NCI-H2107 treated with DMSO at 0.1 percent for 48 hours (cell line): ENCODE measurements at regions not wholly inside any gene's neighbourhood (a gene's known extent, or its start where the extent isn't known, plus 50 kb on each side); places are given as distances from the start of the nearest gene placed in this dataset.
A peak's percentile ranks its signal among the peaks of the same experiment; 100 is the strongest.

Source experiments
- DNase-seq: peaks from one replicate; lab custom pipeline; 2025; ENCODE audit not compliant: unreplicated experiment; lab: John Stamatoyannopoulos, UW

GRCh38 chr14:86675059-86675458 lies 1145.1 kb downstream of the FLRT2 start:
- DNase-seq: no peak

DNA sequence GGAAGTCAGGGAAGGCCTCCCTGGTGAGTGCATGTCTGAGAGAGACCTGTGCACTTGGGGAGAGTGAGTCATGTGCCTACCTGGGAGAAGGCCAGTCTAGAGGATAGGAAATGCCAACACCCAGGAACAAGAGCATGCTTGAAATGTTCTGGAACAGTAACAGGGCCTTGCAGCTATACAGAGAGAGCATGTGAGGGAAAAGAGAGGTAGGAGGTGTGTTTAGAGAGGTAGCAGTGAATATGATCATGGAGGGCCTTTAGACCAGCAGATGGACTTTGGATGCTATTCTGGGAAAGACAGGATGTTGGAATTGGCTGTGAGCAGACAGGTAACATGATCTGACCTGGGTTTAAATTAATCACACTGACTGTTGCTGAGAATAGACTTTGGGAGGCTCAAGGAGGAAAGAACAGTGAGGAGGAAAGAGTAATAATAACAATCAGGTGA lies 1143.6 kb downstream of the FLRT2 start:
- DNase-seq: no peak

GRCh38 chr14:86672080-86672479 lies 1142.1 kb downstream of the FLRT2 start:
- DNase-seq: no peak

GRCh38 chr14:86665975-86666374 lies 1136.0 kb downstream of the FLRT2 start:
- DNase-seq: no peak

DNA sequence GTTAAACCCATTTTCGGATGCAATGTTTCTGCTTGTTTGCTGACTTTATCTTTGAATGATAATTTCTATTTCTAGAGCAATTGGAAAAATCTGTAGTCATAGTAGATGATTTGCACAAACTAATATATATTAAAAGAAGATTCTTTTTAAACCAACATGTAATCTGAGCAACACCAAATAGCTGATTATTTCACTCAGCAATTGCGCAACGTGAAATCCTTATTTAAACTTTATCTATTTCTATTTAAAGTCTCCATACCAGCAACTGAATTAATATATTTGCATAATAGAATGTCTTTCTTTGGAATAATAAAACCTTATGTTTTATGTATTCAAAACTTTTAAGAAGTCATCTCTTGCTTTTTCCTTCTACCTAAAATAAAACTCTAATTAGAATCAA lies 1132.4 kb downstream of the FLRT2 start:
- DNase-seq: no peak

GRCh38 chr14:86654558-86655184 lies 1124.7 kb downstream of the FLRT2 start:
- peak; percentile 27 for DNase-seq

DNA sequence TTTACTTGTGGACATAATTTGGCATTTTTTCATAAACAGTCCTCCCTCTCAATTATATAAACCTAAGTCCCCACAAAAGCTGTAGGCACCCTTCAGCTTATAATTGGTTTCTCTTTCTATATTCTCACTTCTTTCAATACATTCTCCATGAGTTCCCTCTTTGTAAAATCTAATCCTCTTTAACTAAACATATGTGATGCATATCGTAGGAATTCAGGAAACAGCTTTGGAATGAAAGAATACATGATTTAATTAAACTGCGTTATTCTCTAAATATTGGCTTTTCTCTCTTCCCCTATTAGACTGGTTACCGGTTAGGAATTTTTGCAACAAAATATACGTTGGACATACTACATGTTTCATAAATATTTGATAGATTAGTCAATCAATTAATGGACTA lies 1122.6 kb downstream of the FLRT2 start:
- DNase-seq: no peak

DNA sequence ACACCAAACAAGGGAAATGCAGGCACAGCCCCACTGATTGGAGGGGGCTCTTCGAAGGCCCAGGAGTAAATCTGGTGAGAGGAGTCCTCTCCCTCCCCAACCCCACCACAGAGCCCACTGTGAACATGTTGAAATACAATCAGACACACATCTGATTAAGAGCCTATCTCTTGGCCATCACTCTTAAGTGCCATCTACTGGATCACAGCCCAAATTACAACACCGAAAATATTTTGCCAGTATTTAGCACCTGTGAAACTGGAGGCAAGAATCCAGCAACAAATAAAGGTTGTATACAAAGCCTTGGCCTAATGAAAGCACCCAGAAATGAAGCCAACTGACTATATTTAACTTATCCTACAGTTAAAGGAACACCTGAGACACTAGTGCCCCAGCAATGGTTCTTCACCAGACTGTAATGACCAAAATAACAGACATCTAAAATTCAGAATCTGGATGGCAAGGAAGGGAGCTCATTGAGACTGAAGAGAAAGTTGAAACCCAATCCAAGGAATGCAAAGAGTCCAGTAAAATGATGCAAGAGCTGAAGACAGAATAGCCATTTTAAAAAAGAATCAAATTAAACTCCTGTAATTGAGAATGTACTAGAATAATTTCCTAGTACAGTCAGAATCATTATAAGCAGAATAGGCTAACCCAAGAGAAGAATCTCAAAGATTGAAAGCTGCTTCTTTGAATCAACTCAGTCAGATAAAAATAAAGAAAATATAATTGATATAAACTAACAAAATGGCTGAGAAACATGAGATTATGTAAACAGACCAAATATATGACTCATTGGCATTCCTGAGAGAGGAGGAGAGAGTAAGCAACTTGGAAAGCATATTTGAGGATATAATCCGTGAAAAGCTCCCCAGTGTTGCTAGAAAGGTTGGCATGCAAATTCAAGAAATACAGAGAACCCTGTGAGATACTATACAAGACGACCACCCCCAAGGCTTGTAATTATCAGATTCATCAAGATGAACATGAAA lies 1117.0 kb downstream of the FLRT2 start:
- DNase-seq: no peak

DNA sequence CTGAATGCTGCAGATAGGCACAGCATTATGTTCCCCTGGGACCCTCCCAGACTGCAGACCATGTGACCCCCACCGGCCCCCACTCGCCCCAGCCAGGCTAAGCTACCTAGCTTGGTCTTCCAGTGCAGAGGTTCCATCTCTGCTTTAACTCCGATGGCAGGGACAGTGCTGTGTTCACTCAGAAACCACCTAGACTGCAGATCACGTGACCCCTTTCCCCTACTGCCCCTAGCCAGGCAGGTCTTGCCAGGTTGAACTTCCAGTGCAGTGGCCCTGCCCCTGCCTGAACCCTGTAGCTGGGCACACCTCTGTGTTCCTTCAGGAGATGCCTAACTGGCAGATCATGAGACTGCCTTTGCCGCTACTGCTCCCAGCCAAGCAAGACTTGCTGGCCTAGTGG lies 1116.2 kb downstream of the FLRT2 start:
- no peak for DNase-seq

DNA sequence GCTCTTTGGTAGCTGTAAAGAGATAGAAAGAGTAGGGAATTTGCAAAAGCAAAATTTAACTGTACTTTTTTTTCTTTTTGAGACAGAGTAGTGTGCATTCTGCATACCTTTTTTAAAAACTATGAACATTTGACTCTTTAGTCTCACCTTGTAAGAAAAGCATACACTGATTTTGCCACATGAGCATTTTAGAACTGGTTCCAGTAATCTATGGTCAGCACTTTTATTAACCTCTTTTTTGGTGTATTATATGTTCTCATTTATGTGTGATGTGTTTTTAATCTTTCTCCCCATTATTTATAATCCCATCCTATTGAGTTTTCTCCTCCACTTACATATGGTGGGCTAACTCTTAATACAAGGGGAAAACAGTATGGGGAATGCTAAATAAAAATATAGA lies 1111.4 kb downstream of the FLRT2 start:
- DNase-seq: no peak

DNA sequence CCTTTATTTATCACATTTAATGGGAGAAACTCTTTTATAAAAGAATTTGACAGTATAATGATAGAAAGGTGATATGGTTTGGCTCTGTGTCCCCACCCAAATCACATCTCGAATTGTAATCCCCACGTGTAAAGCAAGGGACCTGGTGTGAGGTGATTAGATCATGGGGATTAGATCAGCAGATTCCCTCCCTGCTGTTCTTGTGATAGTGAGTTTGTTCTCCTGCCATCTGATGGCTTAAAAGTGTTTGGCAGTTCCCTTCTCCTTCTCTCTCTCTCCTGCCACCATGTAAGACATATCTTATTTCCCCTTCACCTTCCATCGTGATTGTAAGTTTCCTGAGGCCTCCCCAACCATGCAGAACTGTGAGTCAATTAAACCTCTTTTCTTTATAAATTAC lies 1110.3 kb downstream of the FLRT2 start:
- DNase-seq: no peak

DNA sequence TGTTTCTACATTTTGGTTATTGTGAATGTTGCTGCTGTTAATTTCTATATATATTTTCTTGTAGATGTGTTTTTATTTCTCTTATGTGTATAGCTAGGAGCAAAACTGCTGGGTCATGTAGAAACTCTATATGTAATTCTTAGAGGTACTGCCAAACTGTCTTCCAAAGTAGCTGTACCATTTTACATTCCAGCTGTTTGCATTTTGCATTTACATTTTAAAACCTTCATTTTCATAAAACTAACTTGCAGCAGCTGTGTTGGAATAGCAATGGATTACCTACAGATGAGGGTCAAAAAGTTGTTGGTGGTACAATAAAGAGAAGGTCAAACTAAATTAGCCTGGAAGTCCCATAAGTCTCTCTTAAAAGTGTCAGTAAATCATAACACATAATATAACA lies 1109.7 kb downstream of the FLRT2 start:
- DNase-seq: no peak

DNA sequence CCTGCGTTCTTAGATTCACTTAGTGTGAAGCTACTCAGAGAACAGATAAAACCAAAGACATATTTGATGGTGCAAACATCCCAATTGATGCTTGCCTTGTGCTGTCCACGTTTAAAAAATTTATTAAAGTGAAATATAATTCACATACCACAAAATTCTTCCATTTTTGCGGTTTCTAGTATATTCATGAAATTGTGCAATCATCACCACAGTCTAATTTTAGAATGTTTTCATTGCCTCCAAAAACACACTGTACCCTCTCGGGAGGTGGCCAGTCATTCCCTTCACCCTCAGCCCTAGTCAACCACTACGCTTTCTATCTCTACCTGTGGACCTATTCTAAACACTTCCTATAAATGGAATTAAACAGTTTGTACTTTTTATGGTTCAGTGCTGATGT lies 1109.2 kb downstream of the FLRT2 start:
- no peak for DNase-seq

DNA sequence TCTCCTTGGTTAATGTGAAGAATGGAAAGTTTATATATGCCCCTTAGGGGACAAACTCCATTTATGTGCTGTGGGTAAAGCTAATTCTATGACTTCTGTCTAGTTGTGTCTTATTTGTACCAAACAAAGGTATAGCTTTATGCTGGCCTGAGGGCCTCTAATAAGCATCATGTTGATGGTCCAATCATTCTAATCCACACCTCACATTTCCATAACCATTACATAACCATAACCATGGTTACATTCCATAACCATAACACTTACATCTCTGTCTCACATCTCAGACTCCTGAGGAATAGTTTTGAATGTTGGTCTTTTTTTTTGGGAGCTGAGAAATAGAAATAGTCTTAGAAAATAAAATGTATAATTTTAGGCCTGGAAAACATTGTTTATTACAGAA lies 1097.1 kb downstream of the FLRT2 start:
- no peak for DNase-seq

- no peak for DNase-seq
These were observed 1096.6 kb downstream of the FLRT2 start for GRCh38 chr14:86626530-86626929.

DNA sequence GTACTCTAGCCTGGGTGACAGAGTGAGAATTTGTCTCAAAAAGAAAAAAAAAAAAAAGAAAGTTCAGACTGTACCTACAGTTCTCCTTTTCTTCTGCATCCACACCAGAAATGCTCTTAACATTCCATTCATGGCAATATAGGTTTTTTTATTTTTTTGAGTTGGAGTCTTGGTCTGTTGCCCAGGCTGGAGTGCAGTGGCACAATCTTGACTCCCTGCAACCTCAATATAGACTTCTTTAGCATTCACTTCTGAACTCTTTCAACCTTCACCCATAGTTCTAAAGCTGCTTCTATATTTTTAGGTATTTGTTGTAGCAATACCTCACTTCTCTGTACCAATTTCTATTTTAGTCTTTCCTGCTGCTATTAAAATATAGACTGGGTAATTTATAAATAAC lies 1095.7 kb downstream of the FLRT2 start:
- DNase-seq: no peak

DNA sequence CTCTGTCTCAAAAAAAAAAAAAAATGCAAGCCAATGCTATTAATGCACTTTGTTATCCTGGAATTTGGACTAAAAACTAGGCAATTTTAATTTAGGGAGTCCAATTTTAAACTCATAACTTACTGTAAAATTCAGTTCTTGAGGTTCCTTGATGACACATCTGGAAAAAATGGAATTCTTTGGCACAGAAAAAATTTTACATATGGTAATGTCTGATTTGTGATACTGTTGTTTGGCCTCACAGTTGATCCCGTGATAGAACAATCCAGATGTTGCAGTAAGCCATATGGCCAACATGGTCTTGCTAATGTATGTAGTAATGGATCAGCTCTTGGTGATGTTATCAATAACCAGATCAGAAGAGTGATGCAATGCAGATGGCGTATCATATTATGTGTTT lies 1089.8 kb downstream of the FLRT2 start:
- DNase-seq: no peak

- no peak for DNase-seq
These were observed 1083.8 kb downstream of the FLRT2 start for GRCh38 chr14:86613786-86614185.

GRCh38 chr14:86613126-86613525 lies 1083.2 kb downstream of the FLRT2 start:
- no peak for DNase-seq

DNA sequence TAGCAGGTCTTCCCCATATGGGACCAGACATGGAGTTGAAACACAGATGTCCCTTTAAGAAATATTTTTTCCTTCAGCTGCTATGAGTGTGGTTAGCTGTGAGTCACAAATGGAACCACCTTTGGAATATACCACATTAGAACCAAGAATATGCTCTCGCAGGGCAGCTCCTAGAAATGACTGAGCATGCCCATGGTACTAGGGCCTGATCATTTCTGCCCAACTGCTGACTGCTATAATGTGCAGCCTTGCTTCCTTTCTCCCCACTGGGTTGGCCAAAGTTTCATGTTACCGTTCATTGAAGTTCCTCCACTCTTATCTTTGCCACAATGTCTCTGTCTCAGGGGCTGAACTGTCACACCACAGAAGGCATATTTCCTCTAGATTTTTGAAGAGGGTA lies 1074.6 kb downstream of the FLRT2 start:
- no peak for DNase-seq

DNA sequence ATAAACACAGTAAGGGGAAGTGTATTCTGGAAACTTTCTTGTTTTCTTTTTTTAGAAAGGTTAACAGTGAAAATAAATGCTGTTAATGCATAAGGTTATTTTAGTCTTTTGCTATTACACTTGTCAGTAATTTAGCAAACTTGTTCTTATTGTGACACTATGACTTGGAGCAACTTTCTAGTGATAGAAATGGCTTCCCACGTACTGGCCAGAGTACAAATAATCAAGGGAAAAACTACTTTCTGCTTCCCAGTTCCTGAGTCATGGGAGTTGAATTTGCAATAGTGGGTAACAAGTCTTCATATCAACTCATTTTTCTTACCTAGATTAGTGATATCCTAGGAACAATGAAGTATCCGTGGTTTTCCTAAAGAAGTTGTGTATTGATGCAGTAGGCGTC lies 1072.3 kb downstream of the FLRT2 start:
- DNase-seq: no peak

DNA sequence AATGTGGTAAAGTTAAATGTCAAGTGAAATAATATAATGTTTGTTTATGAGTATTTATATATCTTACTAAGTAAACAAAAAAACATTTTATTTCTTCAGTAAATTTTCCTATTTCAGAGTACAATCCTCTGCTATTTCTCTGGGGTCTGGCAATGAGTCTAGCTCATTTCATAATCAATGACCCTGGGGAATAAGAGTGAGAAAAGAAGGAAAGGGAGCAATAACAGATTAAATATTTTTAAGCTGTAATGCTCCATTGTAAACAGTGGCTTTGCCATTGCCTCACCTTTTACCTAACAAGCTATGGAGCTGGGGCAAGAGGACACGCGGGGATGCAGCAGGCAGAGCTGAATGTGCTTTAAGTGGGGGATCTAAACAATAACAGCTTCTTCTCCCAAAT lies 1071.9 kb downstream of the FLRT2 start:
- no peak for DNase-seq
